Stimulated activated effector memory CD8-positive, alpha-beta T cell treated with anti-CD3 and anti-CD28 coated beads, Interleukin-12 subunit alpha, Interleukin-12 subunit beta, amount 100 ng/mL, for 72 hours (primary cell): ENCODE measurements at regions not wholly inside any gene's neighbourhood (a gene's known extent, or its start where the extent isn't known, plus 50 kb on each side); places are given as distances from the start of the nearest gene placed in this dataset.
A peak's percentile ranks its signal among the peaks of the same experiment; 100 is the strongest.

Source experiments
- ATAC-seq: fragments of 150-1000 bp; cut with Tn5 transposase; 2 replicates; pipeline ENCODE4 v1.10.0; 2021
- DNase-seq, 2 donors: peaks; one replicate each; pipeline ENCODE4 v3.0.0; 2021 to 2022; ENCODE audit warnings: low spot score in 2 of 2
- H3K27ac Mint-ChIP-seq: one replicate; pipeline ENCODE4 v1.8.0; 2022; ENCODE audit warnings: mild to moderate bottlenecking, mixed read lengths
- H3K36me3 Mint-ChIP-seq: one replicate; pipeline ENCODE4 v1.8.0; 2022; ENCODE audit warnings: mild to moderate bottlenecking, mixed read lengths
- H3K4me1 Mint-ChIP-seq: one replicate; pipeline ENCODE4 v1.8.0; 2022; ENCODE audit warnings: mixed read lengths
- H3K4me3 Mint-ChIP-seq: one replicate; pipeline ENCODE4 v1.8.0; 2022; ENCODE audit warnings: mild to moderate bottlenecking, mixed read lengths
- H3K9me3 Mint-ChIP-seq: one replicate; pipeline ENCODE4 v1.8.0; 2022; ENCODE audit warnings: mixed read lengths

- ATAC-seq (no peak), DNase-seq (no peak)
- no peaks in the 10 kb centered on the region for H3K9me3 Mint-ChIP-seq
- peaks cover 6% of the 10 kb centered on the region for H3K4me1 Mint-ChIP-seq
- no peak overlapping the region for H3K4me3 Mint-ChIP-seq
- H3K27ac Mint-ChIP-seq: no peak overlapping the region
- no peaks in the 10 kb centered on the region for H3K36me3 Mint-ChIP-seq
Measured at GRCh38 chr6:167764215-167764614, 62.5 kb upstream of the AFDN start.

GRCh38 chr6:167764713-167765479, 61.8 kb upstream of the AFDN start:
- ATAC-seq: no peak
- Mint-ChIP-seq H3K4me3 (no peak overlapping the region), H3K27ac (no peak overlapping the region), H3K36me3 (no peaks in the 10 kb centered on the region), H3K4me1 (no peaks in the 10 kb centered on the region), H3K9me3 (no peaks in the 10 kb centered on the region)
- no peak for DNase-seq

- Mint-ChIP-seq H3K4me3 (no peak overlapping the region), H3K9me3 (no peaks in the 10 kb centered on the region), H3K4me1 (no peaks in the 10 kb centered on the region), H3K27ac (no peak overlapping the region), H3K36me3 (no peaks in the 10 kb centered on the region)
- ATAC-seq: no peak
- no peak for DNase-seq
Measured at GRCh38 chr6:167766986-167767714, 59.6 kb upstream of the AFDN start.

- Mint-ChIP-seq H3K9me3 (no peaks in the 10 kb centered on the region), H3K4me3 (no peak overlapping the region), H3K4me1 (no peaks in the 10 kb centered on the region), H3K36me3 (no peaks in the 10 kb centered on the region), H3K27ac (no peak overlapping the region)
- DNase-seq: no peak
- no peak for ATAC-seq
Measured at GRCh38 chr6:167767715-167768107, 59.0 kb upstream of the AFDN start.

GRCh38 chr6:167768471-167769215, 58.1 kb upstream of the AFDN start:
- Mint-ChIP-seq H3K27ac (no peak overlapping the region), H3K4me1 (no peaks in the 10 kb centered on the region), H3K9me3 (no peaks in the 10 kb centered on the region), H3K4me3 (no peak overlapping the region), H3K36me3 (no peaks in the 10 kb centered on the region)
- DNase-seq (no peak), ATAC-seq (peak; percentile 8)

GRCh38 chr6:167769408-167770190, 57.1 kb upstream of the AFDN start:
- H3K4me1 Mint-ChIP-seq: no peaks in the 10 kb centered on the region
- H3K4me3 Mint-ChIP-seq: no peak overlapping the region
- H3K36me3 Mint-ChIP-seq: no peaks in the 10 kb centered on the region
- H3K27ac Mint-ChIP-seq: no peak overlapping the region
- DNase-seq: no peak
- ATAC-seq: no peak
- H3K9me3 Mint-ChIP-seq: no peaks in the 10 kb centered on the region

GRCh38 chr6:167770291-167770955, 56.3 kb upstream of the AFDN start:
- no peak for ATAC-seq
- Mint-ChIP-seq H3K27ac (no peak overlapping the region), H3K9me3 (no peaks in the 10 kb centered on the region), H3K36me3 (no peaks in the 10 kb centered on the region), H3K4me1 (no peaks in the 10 kb centered on the region), H3K4me3 (no peak overlapping the region)
- no peak for DNase-seq

GRCh38 chr6:167774881-167775280, 51.8 kb upstream of the AFDN start:
- Mint-ChIP-seq H3K4me3 (no peak overlapping the region), H3K36me3 (no peaks in the 10 kb centered on the region), H3K9me3 (no peaks in the 10 kb centered on the region), H3K4me1 (no peaks in the 10 kb centered on the region), H3K27ac (no peak overlapping the region)
- DNase-seq: no peak
- no peak for ATAC-seq

GRCh38 chr6:167776906-167777627, 49.6 kb upstream of the AFDN start:
- DNase-seq (no peak), ATAC-seq (no peak)
- H3K9me3 Mint-ChIP-seq: no peaks in the 10 kb centered on the region
- H3K27ac Mint-ChIP-seq: no peak overlapping the region
- no peaks in the 10 kb centered on the region for H3K36me3 Mint-ChIP-seq
- no peaks in the 10 kb centered on the region for H3K4me1 Mint-ChIP-seq
- H3K4me3 Mint-ChIP-seq: no peak overlapping the region
